Testis (tissue), 2 donors: ENCODE measurements at regions not wholly inside any gene's neighbourhood (a gene's known extent, or its start where the extent isn't known, plus 50 kb on each side); places are given as distances from the start of the nearest gene placed in this dataset.
"Not testable (repeated sequence)": the region's sequence is repeated elsewhere in the genome, so short reads cannot be mapped to it uniquely, and the experiment has no call there.

Experiments
- CTCF ChIP-seq, 3 experiments: fragments of 450-650 bp in 2 of 3; fragments of 200-600 bp in 1 of 3; sonication (generic) in 1 of 3; IDR thresholded peaks; one replicate each; pipeline ENCODE4 v1.5.1; 2016 to 2019; ENCODE audit warnings: antibody characterized with exemption in 3 of 3, mild to moderate bottlenecking in 2 of 3, moderate library complexity in 1 of 3
- POLR2A ChIP-seq: fragments of 450-650 bp; IDR thresholded peaks from one replicate; pipeline ENCODE4 v1.6.1; 2017; ENCODE audit warnings: antibody characterized with exemption, mild to moderate bottlenecking, moderate library complexity

- TF ChIP-seq CTCF (IDR thresholded peaks at IDR 0.05); POLR2A: not testable (repeated sequence)
Observed at GRCh38 chr4:159421058-159421419, 318.2 kb downstream of the RAPGEF2 start.
